Trophoblast cell (in vitro differentiated cells and primary cell): ENCODE measurements at regions not wholly inside any gene's neighbourhood (a gene's known extent, or its start where the extent isn't known, plus 50 kb on each side); places are given as distances from the start of the nearest gene placed in this dataset.

ENCODE experiments used
- DNase-seq, 2 donors: peaks; one replicate each; pipeline ENCODE4 v3.0.0-alpha.2; 2016
- H2AFZ ChIP-seq: 2 replicates; pipeline ENCODE4 v1.6.1; 2013; ENCODE audit warnings: low read length, moderate library complexity, mild to moderate bottlenecking; ENCODE audit not compliant: insufficient read depth, poor library complexity
- H2AK5ac ChIP-seq: 2 replicates; pipeline ENCODE4 v1.6.1; 2013; ENCODE audit warnings: mild to moderate bottlenecking, low read length
- H2BK120ac ChIP-seq: 2 replicates; pipeline ENCODE4 v1.6.1; 2013; ENCODE audit warnings: low read length, mild to moderate bottlenecking, moderate library complexity; ENCODE audit not compliant: insufficient read depth, poor library complexity
- H2BK12ac ChIP-seq: 2 replicates; pipeline ENCODE4 v1.6.1; 2013; ENCODE audit warnings: mild to moderate bottlenecking, low read length, moderate library complexity
- H2BK5ac ChIP-seq: 2 replicates; pipeline ENCODE4 v1.6.1; 2013; ENCODE audit warnings: low read length, low read depth, moderate library complexity, mild to moderate bottlenecking; ENCODE audit not compliant: poor library complexity
- H3K14ac ChIP-seq: 2 replicates; pipeline ENCODE4 v1.6.1; 2013; ENCODE audit warnings: mild to moderate bottlenecking, low read length
- H3K18ac ChIP-seq: 2 replicates; pipeline ENCODE4 v1.6.1; 2013; ENCODE audit warnings: mild to moderate bottlenecking, low read length
- H3K23ac ChIP-seq: 2 replicates; pipeline ENCODE4 v1.6.1; 2013; ENCODE audit warnings: low read length
- H3K27ac ChIP-seq: 2 replicates; pipeline ENCODE4 v1.5.1; 2013; ENCODE audit warnings: low read depth, mild to moderate bottlenecking, inconsistent platforms, low read length, moderate library complexity
- H3K27me3 ChIP-seq: 2 replicates; pipeline ENCODE4 v1.6.1; 2013; ENCODE audit warnings: inconsistent platforms, mild to moderate bottlenecking, low read length, moderate library complexity; ENCODE audit not compliant: insufficient read depth
- H3K36me3 ChIP-seq, 2 experiments: 1 replicate in 1 of 2; 2 replicates in 1 of 2; pipeline ENCODE4 v1.6.1; 2013; ENCODE audit warnings: low read length in 2 of 2, mild to moderate bottlenecking in 2 of 2, moderate library complexity in 1 of 2; ENCODE audit not compliant: insufficient read depth in 2 of 2, control insufficient read depth in 1 of 2
- H3K4ac ChIP-seq: 2 replicates; pipeline ENCODE4 v1.6.1; 2013; ENCODE audit warnings: low read depth, mild to moderate bottlenecking, low read length, moderate library complexity
- H3K4me1 ChIP-seq, 2 experiments: 1 replicate in 1 of 2; 2 replicates in 1 of 2; pipeline ENCODE4 v1.6.1; 2013; ENCODE audit warnings: low read length in 2 of 2, mild to moderate bottlenecking in 2 of 2, moderate library complexity in 1 of 2; ENCODE audit not compliant: insufficient read depth in 2 of 2, control insufficient read depth in 1 of 2
- H3K4me2 ChIP-seq: 2 replicates; pipeline ENCODE4 v1.6.1; 2013; ENCODE audit warnings: inconsistent platforms, mild to moderate bottlenecking, low read length, moderate library complexity
- H3K4me3 ChIP-seq: 2 replicates; pipeline ENCODE4 v1.5.1; 2013; ENCODE audit warnings: mild to moderate bottlenecking, low read depth, low read length, inconsistent platforms
- H3K79me1 ChIP-seq: one replicate; pipeline ENCODE4 v1.6.1; 2013; ENCODE audit warnings: low read length
- H3K79me2 ChIP-seq: 2 replicates; pipeline ENCODE4 v1.6.1; 2013; ENCODE audit warnings: low read length, mild to moderate bottlenecking; ENCODE audit not compliant: control insufficient read depth, insufficient read depth, poor library complexity
- H3K9ac ChIP-seq: 2 replicates; pipeline ENCODE4 v1.6.1; 2013; ENCODE audit warnings: mild to moderate bottlenecking, low read length
- H3K9me3 ChIP-seq: 2 replicates; pipeline ENCODE4 v1.6.1; 2013; ENCODE audit warnings: low read depth, mild to moderate bottlenecking, control low read depth, inconsistent platforms, low read length; ENCODE audit not compliant: insufficient read depth
- H4K12ac ChIP-seq: 2 replicates; pipeline ENCODE4 v1.6.1; 2013; ENCODE audit warnings: low read depth, mild to moderate bottlenecking, low read length, moderate library complexity
- H4K8ac ChIP-seq: 2 replicates; pipeline ENCODE4 v1.6.1; 2013; ENCODE audit warnings: low read depth, mild to moderate bottlenecking, low read length, moderate library complexity
- H4K91ac ChIP-seq: one replicate; pipeline ENCODE4 v1.6.1; 2013; ENCODE audit warnings: low read depth, mild to moderate bottlenecking, low read length, moderate library complexity
- WGBS: extraction: QIAGEN DNeasy Blood & Tissue Kit; methylation state at CpG from one replicate; pipeline ENCODE4 v1.1.7; 2013; ENCODE audit warnings: missing lambda C conversion rate; ENCODE audit not compliant: insufficient read length, insufficient coverage; ENCODE audit errors: extremely low coverage; 5-methylcytosine and 5-hydroxymethylcytosine counted together

DNA sequence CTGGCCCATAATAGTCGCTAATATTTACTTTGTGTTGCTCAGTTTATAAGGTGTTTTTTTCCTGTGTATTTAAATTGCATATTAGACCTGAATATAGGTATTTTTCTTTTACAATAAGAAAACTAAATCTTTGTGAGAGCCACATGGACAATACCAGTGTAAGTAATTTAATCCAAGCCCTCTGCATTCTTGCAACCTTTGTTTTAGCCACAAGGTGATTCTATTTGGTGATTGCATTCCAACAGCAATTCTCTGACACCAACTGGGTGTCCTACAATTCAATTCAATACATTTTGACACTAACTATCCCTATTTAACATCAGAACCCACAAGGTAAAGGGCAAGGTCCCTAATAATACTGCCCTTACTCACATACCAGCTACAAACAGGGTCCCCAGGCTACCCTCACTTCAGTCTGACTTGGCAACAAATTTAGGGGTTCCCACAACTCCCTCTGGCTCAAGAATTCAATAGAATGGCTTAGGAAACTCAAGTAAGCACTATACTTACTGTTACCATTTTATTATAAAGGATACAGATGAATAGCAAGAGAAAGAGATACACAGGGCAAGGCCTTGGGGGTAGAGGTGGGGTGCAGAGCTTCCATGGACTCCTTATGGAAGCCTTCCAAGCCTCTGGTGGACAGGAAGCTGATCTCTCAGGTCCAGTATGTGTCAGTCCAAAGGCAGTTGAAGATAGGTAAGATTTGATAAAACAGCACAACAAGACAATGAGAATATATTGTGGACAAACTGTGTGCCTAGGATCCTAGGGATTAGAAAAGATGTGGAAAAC lies 169.3 kb downstream of the CD83 start:
- no peak overlapping the region for H2BK120ac ChIP-seq
- no peak overlapping the region for H3K27ac ChIP-seq
- H3K4me1 ChIP-seq, result no peaks in the 10 kb centered on the region
- H2AK5ac ChIP-seq, result no peak overlapping the region
- no peak overlapping the region for H3K9ac ChIP-seq
- no peak overlapping the region for H2BK12ac ChIP-seq
- no CpG with 5 or more reads among the region's 1 CpG for WGBS
- no peak overlapping the region for H4K91ac ChIP-seq
- DNase-seq, result no peak
- no peaks in the 10 kb centered on the region for H3K36me3 ChIP-seq
- H4K12ac ChIP-seq, result no peak overlapping the region
- no peak overlapping the region for H3K18ac ChIP-seq
- no peaks in the 10 kb centered on the region for H3K27me3 ChIP-seq
- no peaks in the 10 kb centered on the region for H3K79me2 ChIP-seq
- no peaks in the 10 kb centered on the region for H3K9me3 ChIP-seq
- H3K23ac ChIP-seq, result no peak overlapping the region
- no peaks in the 10 kb centered on the region for H3K79me1 ChIP-seq
- no peak overlapping the region for H2BK5ac ChIP-seq
- H2AFZ ChIP-seq, result no peak overlapping the region
- no peak overlapping the region for H3K4me3 ChIP-seq
- H3K4me2 ChIP-seq, result no peak overlapping the region
- H4K8ac ChIP-seq, result no peak overlapping the region
- H3K4ac ChIP-seq, result no peak overlapping the region
- no peak overlapping the region for H3K14ac ChIP-seq

DNA sequence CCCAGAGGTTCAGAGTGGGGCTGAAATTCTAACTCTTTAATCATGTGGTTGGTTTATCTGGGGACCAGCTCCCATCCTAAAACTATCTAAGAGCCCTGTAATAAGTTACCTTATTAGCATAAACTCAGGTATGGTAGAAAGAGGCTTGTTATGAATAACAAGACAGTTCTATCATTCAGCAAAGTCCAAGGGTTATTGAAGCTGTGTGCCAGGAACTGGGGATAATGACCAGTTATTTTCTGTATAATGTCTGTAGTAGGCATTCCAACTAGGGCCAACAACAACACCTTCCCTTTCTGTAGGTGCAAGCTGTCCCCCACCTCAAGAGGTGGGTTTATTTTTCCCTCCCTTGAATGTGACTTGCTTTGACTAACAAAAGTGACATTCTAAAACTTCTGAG lies 170.1 kb downstream of the CD83 start:
- Histone ChIP-seq H3K23ac (no peak overlapping the region), H3K4me2 (no peak overlapping the region), H4K8ac (no peak overlapping the region), H3K79me1 (no peaks in the 10 kb centered on the region), H3K27me3 (no peaks in the 10 kb centered on the region), H4K12ac (no peak overlapping the region), H3K4me1 (no peaks in the 10 kb centered on the region), H2BK5ac (no peak overlapping the region), H3K36me3 (no peaks in the 10 kb centered on the region), H2BK120ac (no peak overlapping the region), H2AFZ (no peak overlapping the region), H3K4me3 (no peak overlapping the region), H3K14ac (no peak overlapping the region), H3K79me2 (no peaks in the 10 kb centered on the region), H4K91ac (no peak overlapping the region), H3K27ac (no peak overlapping the region), H2BK12ac (no peak overlapping the region), H3K18ac (no peak overlapping the region), H3K9ac (no peak overlapping the region), H2AK5ac (no peak overlapping the region), H3K4ac (no peak overlapping the region), H3K9me3 (no peaks in the 10 kb centered on the region)
- no peak for DNase-seq

DNA sequence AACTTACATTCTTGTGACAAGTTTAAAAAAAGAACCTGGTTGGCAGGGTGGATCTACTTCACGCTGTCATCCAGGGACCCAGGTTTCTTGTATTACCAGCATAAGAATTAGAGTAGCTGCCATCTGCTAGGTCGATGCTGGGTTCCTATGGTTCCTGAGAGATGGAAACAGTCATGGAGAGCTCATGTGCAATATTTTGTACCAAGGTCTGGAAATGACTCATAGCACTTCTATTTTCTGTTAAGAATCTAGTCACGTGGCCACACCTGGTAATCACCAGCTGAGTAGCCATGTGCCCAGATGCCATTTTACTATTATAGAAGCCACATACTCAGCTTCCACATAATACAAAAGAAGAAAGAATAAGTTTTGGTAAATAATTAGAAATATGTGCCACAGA lies 171.3 kb downstream of the CD83 start:
- WGBS, result no CpG with 5 or more reads among the region's 3 CpGs

DNA sequence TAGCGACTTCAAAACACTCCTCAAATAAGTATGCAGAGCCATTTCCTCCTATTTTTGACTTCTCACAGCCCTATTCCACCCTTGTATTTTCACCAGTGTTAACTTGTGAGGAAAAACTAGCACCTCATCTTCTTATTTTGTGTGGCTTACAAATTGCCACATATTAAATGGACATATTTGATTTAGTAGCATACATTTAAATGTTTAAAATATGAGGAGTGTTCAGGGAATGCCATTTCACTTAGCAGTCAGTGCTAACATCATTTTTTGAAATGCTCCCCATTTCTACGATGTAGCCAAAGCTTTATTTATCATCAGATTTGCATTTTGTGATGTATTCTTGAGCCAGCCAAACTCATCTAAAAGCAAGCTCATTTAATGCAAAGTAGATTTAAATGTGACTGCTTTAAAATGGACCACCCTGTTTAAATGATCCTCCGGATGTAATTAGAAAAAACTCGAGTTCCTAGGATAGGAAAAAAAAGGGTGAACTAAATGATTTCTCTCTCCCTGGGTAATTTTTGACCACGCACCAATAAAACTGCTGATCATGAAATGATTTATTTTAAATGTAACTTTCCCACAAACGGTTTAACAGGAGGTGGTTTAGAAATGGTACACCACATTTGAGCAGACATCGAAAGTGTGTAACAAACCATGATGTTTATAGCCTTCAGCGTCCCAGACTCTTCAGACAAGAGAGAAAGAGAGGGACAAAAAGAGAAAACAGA lies 172.6 kb downstream of the CD83 start:
- H3K4ac ChIP-seq, result no peak overlapping the region
- no peaks in the 10 kb centered on the region for H3K79me1 ChIP-seq
- no peak overlapping the region for H4K91ac ChIP-seq
- H3K4me1 ChIP-seq, result no peaks in the 10 kb centered on the region
- H2AFZ ChIP-seq, result no peak overlapping the region
- H4K12ac ChIP-seq, result no peak overlapping the region
- no peak overlapping the region for H2BK120ac ChIP-seq
- no peaks in the 10 kb centered on the region for H3K9me3 ChIP-seq
- no peaks in the 10 kb centered on the region for H3K27me3 ChIP-seq
- H3K14ac ChIP-seq, result no peak overlapping the region
- H3K9ac ChIP-seq, result no peak overlapping the region
- no peak overlapping the region for H2BK5ac ChIP-seq
- whole genome bisulfite sequencing, result no CpG with 5 or more reads among the region's 8 CpGs
- H3K18ac ChIP-seq, result no peak overlapping the region
- no peak overlapping the region for H2AK5ac ChIP-seq
- no peak overlapping the region for H3K4me3 ChIP-seq
- H3K23ac ChIP-seq, result no peak overlapping the region
- H3K79me2 ChIP-seq, result no peaks in the 10 kb centered on the region
- no peak for DNase-seq
- no peak overlapping the region for H3K4me2 ChIP-seq
- no peak overlapping the region for H2BK12ac ChIP-seq
- no peak overlapping the region for H3K27ac ChIP-seq
- no peaks in the 10 kb centered on the region for H3K36me3 ChIP-seq
- no peak overlapping the region for H4K8ac ChIP-seq

More for the DNA sequence above, 171.3 kb downstream of the CD83 start:
- no peak overlapping the region for H3K4ac ChIP-seq
- no peak overlapping the region for H2AFZ ChIP-seq
- H2BK12ac ChIP-seq, result no peak overlapping the region
- no peak overlapping the region for H3K9ac ChIP-seq
- H4K91ac ChIP-seq, result no peak overlapping the region
- no peaks in the 10 kb centered on the region for H3K9me3 ChIP-seq
- no peak overlapping the region for H3K14ac ChIP-seq
- H3K4me2 ChIP-seq, result no peak overlapping the region
- no peak overlapping the region for H3K4me3 ChIP-seq
- H3K27ac ChIP-seq, result no peak overlapping the region
- no peaks in the 10 kb centered on the region for H3K27me3 ChIP-seq
- peak; percentile 56 to 83 for DNase-seq
- no peak overlapping the region for H4K12ac ChIP-seq
- H3K4me1 ChIP-seq, result no peaks in the 10 kb centered on the region
- no peak overlapping the region for H3K18ac ChIP-seq
- no peaks in the 10 kb centered on the region for H3K79me1 ChIP-seq
- H2BK120ac ChIP-seq, result no peak overlapping the region
- H2BK5ac ChIP-seq, result no peak overlapping the region
- no peaks in the 10 kb centered on the region for H3K79me2 ChIP-seq
- no peak overlapping the region for H3K23ac ChIP-seq
- no peak overlapping the region for H4K8ac ChIP-seq
- no peak overlapping the region for H2AK5ac ChIP-seq
- no peaks in the 10 kb centered on the region for H3K36me3 ChIP-seq
